ENCODE measurements at regions not wholly inside any gene's neighbourhood (a gene's known extent, or its start where the extent isn't known, plus 50 kb on each side); places are given as distances from the start of the nearest gene placed in this dataset.

DNA sequence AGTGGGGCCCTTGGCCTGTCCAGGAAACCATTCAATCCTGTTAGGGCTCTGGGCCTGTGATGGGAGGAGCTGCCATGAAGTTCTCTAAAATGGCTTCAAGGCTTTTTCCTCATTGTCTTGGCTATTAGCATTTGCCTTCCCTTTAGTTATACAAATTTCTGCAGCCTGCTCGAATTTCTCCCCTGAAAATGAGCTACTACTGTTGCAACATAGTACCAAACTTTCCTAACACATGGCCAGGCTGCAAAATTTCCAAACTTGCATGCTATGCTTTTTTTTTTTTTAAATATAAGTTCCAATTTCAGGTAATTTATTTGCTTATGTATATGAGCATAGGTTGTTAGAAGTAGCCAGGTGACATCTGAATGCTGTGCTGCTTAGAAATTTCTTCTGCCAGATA, 560.8 kb upstream of the TBL1XR1 start:
- ATAC-seq (ENCODE audit: low FRiP score) (no peak), DNase-seq (ENCODE audit: low spot score) (no peak)
- TF ChIP-seq CTCF (IDR thresholded peaks at IDR 0.05), result no peak

DNA sequence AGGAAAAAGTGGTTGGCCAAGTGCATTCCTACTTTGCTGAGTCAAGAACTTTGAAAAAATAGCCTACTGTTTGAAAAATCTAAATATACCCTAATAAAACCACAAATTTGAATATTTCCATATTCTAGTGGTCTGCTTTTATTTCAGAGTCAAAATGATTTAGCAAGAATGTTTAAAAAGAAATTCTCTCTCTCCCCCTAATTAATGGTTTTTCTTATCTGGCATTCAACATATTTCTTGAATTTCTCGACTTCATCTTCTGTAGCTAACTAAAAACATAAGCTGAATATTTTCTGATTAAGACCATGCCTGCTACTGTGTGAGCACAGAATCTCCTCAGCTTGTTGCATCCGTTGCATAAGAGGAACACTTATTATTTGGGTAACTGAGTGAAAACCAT, 563.5 kb upstream of the TBL1XR1 start:
- DNase-seq (ENCODE audit: low spot score), result no peak
- TF ChIP-seq CTCF (IDR thresholded peaks at IDR 0.05), result no peak
- ATAC-seq (ENCODE audit: low FRiP score), result no peak

DNA sequence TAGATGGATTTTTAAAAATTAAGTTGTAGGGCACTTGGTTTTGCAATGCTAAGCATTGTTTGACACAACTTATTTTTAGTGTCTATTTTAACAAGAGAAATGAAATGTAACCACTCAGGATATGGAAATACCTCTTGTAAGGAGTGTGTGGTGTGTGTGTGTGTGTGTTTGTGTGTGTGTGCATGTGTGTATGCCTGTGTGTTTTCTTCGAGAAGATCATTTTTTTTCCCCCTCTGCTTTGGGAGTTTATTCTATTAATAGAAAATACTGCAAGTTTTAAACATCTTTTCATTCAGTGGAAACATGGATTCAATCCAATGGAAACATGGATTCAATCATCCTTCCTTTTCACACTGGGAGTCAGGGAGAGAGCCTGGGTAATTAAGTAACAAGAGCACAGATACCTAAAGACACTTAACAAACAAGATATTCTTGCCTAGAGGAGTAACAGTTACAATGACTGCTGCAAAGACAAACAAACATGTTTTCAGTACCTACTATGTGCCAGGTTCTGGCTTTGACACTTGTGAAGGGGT, 567.2 kb upstream of the TBL1XR1 start:
- ATAC-seq (ENCODE audit: low FRiP score) (no peak), DNase-seq (ENCODE audit: low spot score) (no peak)
- TF ChIP-seq CTCF (IDR thresholded peaks at IDR 0.05), result no peak

DNA sequence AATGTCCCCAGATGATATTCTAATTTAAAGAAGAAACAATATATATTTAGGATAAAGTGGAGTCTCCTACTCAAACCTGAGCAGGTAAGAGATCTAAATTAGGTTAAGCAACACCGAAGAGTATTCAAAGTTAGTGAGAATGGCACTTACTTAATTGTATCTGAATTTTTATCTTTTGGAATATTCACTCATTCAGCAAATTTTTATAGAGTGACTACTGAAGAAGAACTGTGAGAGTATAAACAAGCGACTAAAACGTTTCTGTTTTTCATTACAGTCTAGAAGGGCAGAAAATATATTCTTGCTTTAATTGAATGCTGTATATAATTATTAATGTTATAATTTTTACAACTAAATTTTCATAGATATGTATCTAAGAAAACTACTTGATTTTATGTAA, 567.7 kb upstream of the TBL1XR1 start:
- no peak for ATAC-seq (ENCODE audit: low FRiP score)
- TF ChIP-seq CTCF (IDR thresholded peaks at IDR 0.05), result no peak
- DNase-seq (ENCODE audit: low spot score), result no peak

GRCh38 chr3:177770383-177771230, 573.3 kb upstream of the TBL1XR1 start:
- TF ChIP-seq CTCF (IDR thresholded peaks at IDR 0.05), result no peak
- ATAC-seq (ENCODE audit: low FRiP score), result no peak

DNA sequence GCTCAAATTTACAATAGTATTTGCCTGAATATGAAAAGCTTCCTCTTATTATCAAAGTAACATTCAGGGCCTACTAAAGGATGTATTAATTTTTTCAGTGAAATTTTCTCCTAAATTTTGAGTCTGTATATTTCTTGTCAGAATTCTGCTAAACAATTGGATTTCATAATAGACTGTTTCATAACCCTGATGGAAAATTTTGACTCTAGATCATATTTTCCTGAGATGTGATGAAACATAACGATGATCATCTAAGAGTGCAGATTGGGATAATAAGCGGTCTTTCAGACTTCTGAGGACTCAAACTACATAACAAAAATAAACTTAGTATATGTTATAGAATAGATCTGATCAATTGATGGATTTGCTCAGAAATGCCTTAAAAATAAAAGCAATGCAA, 574.5 kb upstream of the TBL1XR1 start:
- TF ChIP-seq CTCF (IDR thresholded peaks at IDR 0.05), result no peak
- no peak for DNase-seq (ENCODE audit: low spot score)
- no peak for ATAC-seq (ENCODE audit: low FRiP score)

More at GRCh38 chr3:177770383-177771230, 573.3 kb upstream of the TBL1XR1 start:
- DNase-seq (ENCODE audit: low spot score), result no peak

Measured in omental fat pad (tissue), 3 donors.